SK-N-SH (cell line): ENCODE measurements at regions not wholly inside any gene's neighbourhood (a gene's known extent, or its start where the extent isn't known, plus 50 kb on each side); places are given as distances from the start of the nearest gene placed in this dataset.

Experiments used
- EP300 ChIP-seq, 2 experiments: IDR thresholded peaks; 2 replicates each; pipeline versions ENCODE4 v1.4.0 to v1.6.1; 2012; ENCODE audit warnings: borderline replicate concordance in 1 of 2, low read depth in 1 of 2, low read length in 1 of 2
- GATA2 ChIP-seq: sonication (generic); formaldehyde crosslinking; IDR thresholded peaks from 2 replicates; pipeline ENCODE4 v1.5.0; 2020; ENCODE audit warnings: mild to moderate bottlenecking, missing genetic modification reagents
- NRF1 ChIP-seq: IDR thresholded peaks from 2 replicates; pipeline ENCODE4 v1.6.1; 2012; ENCODE audit warnings: low read depth, mild to moderate bottlenecking, low read length
- POLR2AphosphoS5 ChIP-seq: IDR thresholded peaks from 2 replicates; pipeline ENCODE4 v1.6.1; 2012; ENCODE audit warnings: low read depth, low read length
- SMC3 ChIP-seq: IDR thresholded peaks from 2 replicates; pipeline ENCODE4 v1.6.1; 2012; ENCODE audit warnings: low read depth, low read length, improper control_type of control experiment
- TCF12 ChIP-seq: IDR thresholded peaks from 2 replicates; pipeline ENCODE4 v1.4.0; 2012
- TEAD4 ChIP-seq: IDR thresholded peaks from 2 replicates; pipeline ENCODE4 v1.4.0; 2012; ENCODE audit warnings: mild to moderate bottlenecking, borderline replicate concordance; ENCODE audit not compliant: insufficient read depth
- YY1 ChIP-seq: IDR thresholded peaks from 2 replicates; pipeline ENCODE4 v1.4.0; 2012; ENCODE audit warnings: low read depth, mild to moderate bottlenecking
- TF ChIP-seq, protein P1 (sequence below): fragments of 200-600 bp; sonication (generic); IDR thresholded peaks from 2 replicates; pipeline ENCODE4 v1.6.1; 2017; ENCODE audit warnings: antibody characterized with exemption, mild to moderate bottlenecking, moderate library complexity
- TF ChIP-seq, protein P2 (sequence below): IDR thresholded peaks from 2 replicates; pipeline ENCODE4 v1.4.0; 2012; ENCODE audit warnings: low read depth, borderline replicate concordance
- TF ChIP-seq, protein P3 (sequence below): IDR thresholded peaks from 2 replicates; pipeline ENCODE4 v1.6.1; 2012; ENCODE audit warnings: mild to moderate bottlenecking, low read depth, low read length, moderate library complexity
- TF ChIP-seq, protein P4 (sequence below): IDR thresholded peaks from 2 replicates; pipeline ENCODE4; 2012
- TF ChIP-seq, protein P5 (sequence below): fragments of 150-350 bp; IDR thresholded peaks from 2 replicates; pipeline ENCODE4 v1.6.1; 2017; ENCODE audit warnings: antibody characterized with exemption, low read length, low read depth, borderline replicate concordance
- TF ChIP-seq, protein P6 (sequence below): IDR thresholded peaks from 2 replicates; pipeline ENCODE4 v1.4.0; 2012; ENCODE audit warnings: low read depth, borderline replicate concordance

DNA sequence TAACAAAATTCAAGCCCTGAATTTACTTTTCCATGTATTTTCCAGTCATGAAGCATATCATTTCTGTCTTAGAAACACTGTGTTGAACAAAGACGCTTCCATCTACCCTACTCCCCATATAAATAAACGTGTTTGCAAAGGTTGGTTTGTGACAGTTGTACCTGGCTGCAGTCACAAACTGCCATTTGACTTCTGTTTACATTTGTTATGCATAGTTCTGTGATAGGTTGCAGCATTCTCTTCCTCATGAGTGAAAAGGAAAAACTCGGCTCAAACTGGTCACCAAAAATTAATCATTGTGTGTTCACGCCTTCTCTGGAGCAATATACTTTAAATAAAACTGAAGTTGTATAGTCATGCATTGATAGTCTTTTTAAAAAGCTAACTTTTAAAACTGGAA lies 69.3 kb upstream of the MOCS2 start:
- TF ChIP-seq, protein P1, sequence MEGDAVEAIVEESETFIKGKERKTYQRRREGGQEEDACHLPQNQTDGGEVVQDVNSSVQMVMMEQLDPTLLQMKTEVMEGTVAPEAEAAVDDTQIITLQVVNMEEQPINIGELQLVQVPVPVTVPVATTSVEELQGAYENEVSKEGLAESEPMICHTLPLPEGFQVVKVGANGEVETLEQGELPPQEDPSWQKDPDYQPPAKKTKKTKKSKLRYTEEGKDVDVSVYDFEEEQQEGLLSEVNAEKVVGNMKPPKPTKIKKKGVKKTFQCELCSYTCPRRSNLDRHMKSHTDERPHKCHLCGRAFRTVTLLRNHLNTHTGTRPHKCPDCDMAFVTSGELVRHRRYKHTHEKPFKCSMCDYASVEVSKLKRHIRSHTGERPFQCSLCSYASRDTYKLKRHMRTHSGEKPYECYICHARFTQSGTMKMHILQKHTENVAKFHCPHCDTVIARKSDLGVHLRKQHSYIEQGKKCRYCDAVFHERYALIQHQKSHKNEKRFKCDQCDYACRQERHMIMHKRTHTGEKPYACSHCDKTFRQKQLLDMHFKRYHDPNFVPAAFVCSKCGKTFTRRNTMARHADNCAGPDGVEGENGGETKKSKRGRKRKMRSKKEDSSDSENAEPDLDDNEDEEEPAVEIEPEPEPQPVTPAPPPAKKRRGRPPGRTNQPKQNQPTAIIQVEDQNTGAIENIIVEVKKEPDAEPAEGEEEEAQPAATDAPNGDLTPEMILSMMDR: no peak
- no peak for TF ChIP-seq TEAD4
- no peak for TF ChIP-seq YY1
- no peak for TF ChIP-seq GATA2 (CRISPR knock-in tag)
- TF ChIP-seq TCF12: no peak
- no peak for TF ChIP-seq EP300 (IDR thresholded peaks at IDR 0.05; ENCODE audit: borderline replicate concordance in 1 of 2, low read depth in 1 of 2, low read length in 1 of 2)
- TF ChIP-seq, protein P2, sequence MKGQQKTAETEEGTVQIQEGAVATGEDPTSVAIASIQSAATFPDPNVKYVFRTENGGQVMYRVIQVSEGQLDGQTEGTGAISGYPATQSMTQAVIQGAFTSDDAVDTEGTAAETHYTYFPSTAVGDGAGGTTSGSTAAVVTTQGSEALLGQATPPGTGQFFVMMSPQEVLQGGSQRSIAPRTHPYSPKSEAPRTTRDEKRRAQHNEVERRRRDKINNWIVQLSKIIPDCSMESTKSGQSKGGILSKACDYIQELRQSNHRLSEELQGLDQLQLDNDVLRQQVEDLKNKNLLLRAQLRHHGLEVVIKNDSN: no peak
- TF ChIP-seq NRF1: no peak
- TF ChIP-seq SMC3: no peak
- TF ChIP-seq, protein P3, sequence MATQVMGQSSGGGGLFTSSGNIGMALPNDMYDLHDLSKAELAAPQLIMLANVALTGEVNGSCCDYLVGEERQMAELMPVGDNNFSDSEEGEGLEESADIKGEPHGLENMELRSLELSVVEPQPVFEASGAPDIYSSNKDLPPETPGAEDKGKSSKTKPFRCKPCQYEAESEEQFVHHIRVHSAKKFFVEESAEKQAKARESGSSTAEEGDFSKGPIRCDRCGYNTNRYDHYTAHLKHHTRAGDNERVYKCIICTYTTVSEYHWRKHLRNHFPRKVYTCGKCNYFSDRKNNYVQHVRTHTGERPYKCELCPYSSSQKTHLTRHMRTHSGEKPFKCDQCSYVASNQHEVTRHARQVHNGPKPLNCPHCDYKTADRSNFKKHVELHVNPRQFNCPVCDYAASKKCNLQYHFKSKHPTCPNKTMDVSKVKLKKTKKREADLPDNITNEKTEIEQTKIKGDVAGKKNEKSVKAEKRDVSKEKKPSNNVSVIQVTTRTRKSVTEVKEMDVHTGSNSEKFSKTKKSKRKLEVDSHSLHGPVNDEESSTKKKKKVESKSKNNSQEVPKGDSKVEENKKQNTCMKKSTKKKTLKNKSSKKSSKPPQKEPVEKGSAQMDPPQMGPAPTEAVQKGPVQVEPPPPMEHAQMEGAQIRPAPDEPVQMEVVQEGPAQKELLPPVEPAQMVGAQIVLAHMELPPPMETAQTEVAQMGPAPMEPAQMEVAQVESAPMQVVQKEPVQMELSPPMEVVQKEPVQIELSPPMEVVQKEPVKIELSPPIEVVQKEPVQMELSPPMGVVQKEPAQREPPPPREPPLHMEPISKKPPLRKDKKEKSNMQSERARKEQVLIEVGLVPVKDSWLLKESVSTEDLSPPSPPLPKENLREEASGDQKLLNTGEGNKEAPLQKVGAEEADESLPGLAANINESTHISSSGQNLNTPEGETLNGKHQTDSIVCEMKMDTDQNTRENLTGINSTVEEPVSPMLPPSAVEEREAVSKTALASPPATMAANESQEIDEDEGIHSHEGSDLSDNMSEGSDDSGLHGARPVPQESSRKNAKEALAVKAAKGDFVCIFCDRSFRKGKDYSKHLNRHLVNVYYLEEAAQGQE: no peak
- TF ChIP-seq, protein P4, sequence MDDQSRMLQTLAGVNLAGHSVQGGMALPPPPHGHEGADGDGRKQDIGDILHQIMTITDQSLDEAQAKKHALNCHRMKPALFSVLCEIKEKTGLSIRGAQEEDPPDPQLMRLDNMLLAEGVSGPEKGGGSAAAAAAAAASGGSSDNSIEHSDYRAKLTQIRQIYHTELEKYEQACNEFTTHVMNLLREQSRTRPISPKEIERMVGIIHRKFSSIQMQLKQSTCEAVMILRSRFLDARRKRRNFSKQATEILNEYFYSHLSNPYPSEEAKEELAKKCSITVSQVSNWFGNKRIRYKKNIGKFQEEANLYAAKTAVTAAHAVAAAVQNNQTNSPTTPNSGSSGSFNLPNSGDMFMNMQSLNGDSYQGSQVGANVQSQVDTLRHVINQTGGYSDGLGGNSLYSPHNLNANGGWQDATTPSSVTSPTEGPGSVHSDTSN: no peak
- no peak for TF ChIP-seq POLR2AphosphoS5
- TF ChIP-seq, protein P5, sequence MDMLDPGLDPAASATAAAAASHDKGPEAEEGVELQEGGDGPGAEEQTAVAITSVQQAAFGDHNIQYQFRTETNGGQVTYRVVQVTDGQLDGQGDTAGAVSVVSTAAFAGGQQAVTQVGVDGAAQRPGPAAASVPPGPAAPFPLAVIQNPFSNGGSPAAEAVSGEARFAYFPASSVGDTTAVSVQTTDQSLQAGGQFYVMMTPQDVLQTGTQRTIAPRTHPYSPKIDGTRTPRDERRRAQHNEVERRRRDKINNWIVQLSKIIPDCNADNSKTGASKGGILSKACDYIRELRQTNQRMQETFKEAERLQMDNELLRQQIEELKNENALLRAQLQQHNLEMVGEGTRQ: no peak
- TF ChIP-seq, protein P6, sequence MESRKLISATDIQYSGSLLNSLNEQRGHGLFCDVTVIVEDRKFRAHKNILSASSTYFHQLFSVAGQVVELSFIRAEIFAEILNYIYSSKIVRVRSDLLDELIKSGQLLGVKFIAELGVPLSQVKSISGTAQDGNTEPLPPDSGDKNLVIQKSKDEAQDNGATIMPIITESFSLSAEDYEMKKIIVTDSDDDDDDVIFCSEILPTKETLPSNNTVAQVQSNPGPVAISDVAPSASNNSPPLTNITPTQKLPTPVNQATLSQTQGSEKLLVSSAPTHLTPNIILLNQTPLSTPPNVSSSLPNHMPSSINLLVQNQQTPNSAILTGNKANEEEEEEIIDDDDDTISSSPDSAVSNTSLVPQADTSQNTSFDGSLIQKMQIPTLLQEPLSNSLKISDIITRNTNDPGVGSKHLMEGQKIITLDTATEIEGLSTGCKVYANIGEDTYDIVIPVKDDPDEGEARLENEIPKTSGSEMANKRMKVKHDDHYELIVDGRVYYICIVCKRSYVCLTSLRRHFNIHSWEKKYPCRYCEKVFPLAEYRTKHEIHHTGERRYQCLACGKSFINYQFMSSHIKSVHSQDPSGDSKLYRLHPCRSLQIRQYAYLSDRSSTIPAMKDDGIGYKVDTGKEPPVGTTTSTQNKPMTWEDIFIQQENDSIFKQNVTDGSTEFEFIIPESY: no peak
